CD4-positive, CD25-positive, alpha-beta regulatory T cell (primary cell): ENCODE measurements at regions not wholly inside any gene's neighbourhood (a gene's known extent, or its start where the extent isn't known, plus 50 kb on each side); places are given as distances from the start of the nearest gene placed in this dataset.
"Not testable (repeated sequence)": the region's sequence is repeated elsewhere in the genome, so short reads cannot be mapped to it uniquely, and the experiment has no call there.

Experiments
- ATAC-seq, 2 donors: fragments of 150-1000 bp; cut with Tn5 transposase; one replicate each; pipeline ENCODE4 v1.10.0; 2021; ENCODE audit warnings: low read depth in 2 of 2, moderate number of reproducible peaks in 2 of 2, moderate library complexity in 1 of 2
- DNase-seq, 3 donors: peaks; one replicate each; pipeline versions ENCODE4 v3.0.0 to v3.0.0-alpha.2; 2012 to 2022; ENCODE audit warnings: mixed read lengths in 1 of 3
- H3K27ac ChIP-seq: one replicate; pipeline ENCODE4 v1.7.0; 2013; ENCODE audit warnings: mild to moderate bottlenecking, low read length; ENCODE audit not compliant: insufficient read depth, poor library complexity, severe bottlenecking
- H3K27me3 ChIP-seq: one replicate; pipeline ENCODE4 v1.7.0; 2013; ENCODE audit warnings: low read length; ENCODE audit not compliant: control insufficient read depth, insufficient read depth
- H3K36me3 ChIP-seq: one replicate; pipeline ENCODE4 v1.7.0; 2013; ENCODE audit warnings: mild to moderate bottlenecking, low read length, moderate library complexity; ENCODE audit not compliant: control insufficient read depth, insufficient read depth
- H3K4me1 ChIP-seq: 2 replicates; pipeline ENCODE4 v1.7.0; 2013; ENCODE audit warnings: mild to moderate bottlenecking, low read length; ENCODE audit not compliant: insufficient read depth, control insufficient read depth, poor library complexity, severe bottlenecking
- H3K4me3 ChIP-seq: one replicate; pipeline ENCODE4 v1.7.0; 2013; ENCODE audit warnings: low read depth, mild to moderate bottlenecking, low read length, moderate library complexity
- H3K9me3 ChIP-seq, 2 experiments: 1 replicate in 1 of 2; 2 replicates in 1 of 2; pipeline ENCODE4 v1.7.0; 2013; ENCODE audit warnings: low read length in 2 of 2, mild to moderate bottlenecking in 1 of 2, moderate library complexity in 1 of 2; ENCODE audit not compliant: control insufficient read depth in 2 of 2
- H3K27ac Mint-ChIP-seq, 3 donors: one replicate each; pipeline ENCODE4 v1.8.0; 2020 to 2022; ENCODE audit warnings: mild to moderate bottlenecking in 3 of 3, mixed read lengths in 3 of 3, moderate library complexity in 2 of 3
- H3K27me3 Mint-ChIP-seq: one replicate; pipeline ENCODE4 v1.8.0; 2022; ENCODE audit warnings: mild to moderate bottlenecking, mixed read lengths
- H3K36me3 Mint-ChIP-seq: one replicate; pipeline ENCODE4 v1.8.0; 2020; ENCODE audit warnings: mixed read lengths
- H3K4me1 Mint-ChIP-seq, 4 donors: one replicate each; pipeline ENCODE4 v1.8.0; 2020 to 2022; ENCODE audit warnings: mixed read lengths in 4 of 4, mild to moderate bottlenecking in 1 of 4
- H3K4me3 Mint-ChIP-seq, 4 donors: one replicate each; pipeline ENCODE4 v1.8.0; 2020 to 2022; ENCODE audit warnings: mild to moderate bottlenecking in 4 of 4, mixed read lengths in 4 of 4, moderate library complexity in 3 of 4
- H3K9me3 Mint-ChIP-seq, 7 donors: one replicate each; pipeline ENCODE4 v1.8.0; 2020 to 2022; ENCODE audit warnings: mixed read lengths in 7 of 7, mild to moderate bottlenecking in 3 of 7, moderate library complexity in 2 of 7

DNA sequence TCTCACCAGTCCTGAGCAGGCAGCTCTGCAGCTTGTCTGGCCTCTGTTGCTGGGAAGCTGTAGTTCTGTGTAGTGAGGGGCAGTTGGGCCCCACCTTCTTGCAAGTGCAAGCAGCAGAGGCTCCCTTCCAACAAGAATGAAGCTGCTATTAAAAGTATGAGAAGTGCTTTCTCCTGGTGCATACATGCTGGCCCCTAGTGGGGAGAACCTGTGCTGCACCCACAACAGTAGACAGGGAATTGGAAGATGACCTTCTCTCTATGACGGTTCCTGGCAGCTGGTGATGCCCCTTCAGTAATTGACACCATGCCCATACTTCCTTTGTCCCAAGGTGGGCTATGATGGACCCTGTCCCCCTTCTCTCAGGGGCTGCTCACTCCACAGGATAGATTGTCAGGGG is 141.5 kb downstream of the SPIN4 start:
- H3K4me1 Mint-ChIP-seq, H3K27ac ChIP-seq, H3K4me1 ChIP-seq, H3K4me3 Mint-ChIP-seq, DNase-seq, H3K9me3 Mint-ChIP-seq, H3K36me3 ChIP-seq, H3K9me3 ChIP-seq, H3K27me3 Mint-ChIP-seq, H3K4me3 ChIP-seq, H3K36me3 Mint-ChIP-seq, H3K27me3 ChIP-seq, ATAC-seq, H3K27ac Mint-ChIP-seq: not testable (repeated sequence)

DNA sequence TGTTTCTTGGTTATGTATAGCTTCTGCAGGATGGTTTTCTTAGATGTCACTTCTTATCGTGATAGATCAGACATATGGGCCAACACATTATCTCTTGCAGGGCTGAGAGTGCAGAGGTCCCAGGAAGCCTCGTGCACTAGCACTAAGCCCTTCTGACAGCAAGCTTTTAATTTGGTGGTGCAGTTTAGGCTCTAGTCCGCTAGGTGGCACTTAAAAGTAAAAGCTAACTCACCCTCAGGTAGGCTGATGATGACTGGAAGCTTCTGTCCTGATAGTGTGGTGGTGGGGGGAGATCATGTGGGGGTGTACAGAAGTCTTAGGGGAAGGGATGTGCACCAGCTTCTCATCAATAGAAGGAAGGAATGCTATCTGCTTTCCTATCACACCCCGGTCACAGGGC is 142.0 kb downstream of the SPIN4 start:
- H3K4me3 ChIP-seq, ATAC-seq, H3K9me3 Mint-ChIP-seq, H3K27me3 ChIP-seq, DNase-seq, H3K4me1 ChIP-seq, H3K9me3 ChIP-seq, H3K27ac ChIP-seq, H3K27ac Mint-ChIP-seq, H3K4me1 Mint-ChIP-seq, H3K4me3 Mint-ChIP-seq, H3K27me3 Mint-ChIP-seq, H3K36me3 Mint-ChIP-seq, H3K36me3 ChIP-seq: not testable (repeated sequence)

DNA sequence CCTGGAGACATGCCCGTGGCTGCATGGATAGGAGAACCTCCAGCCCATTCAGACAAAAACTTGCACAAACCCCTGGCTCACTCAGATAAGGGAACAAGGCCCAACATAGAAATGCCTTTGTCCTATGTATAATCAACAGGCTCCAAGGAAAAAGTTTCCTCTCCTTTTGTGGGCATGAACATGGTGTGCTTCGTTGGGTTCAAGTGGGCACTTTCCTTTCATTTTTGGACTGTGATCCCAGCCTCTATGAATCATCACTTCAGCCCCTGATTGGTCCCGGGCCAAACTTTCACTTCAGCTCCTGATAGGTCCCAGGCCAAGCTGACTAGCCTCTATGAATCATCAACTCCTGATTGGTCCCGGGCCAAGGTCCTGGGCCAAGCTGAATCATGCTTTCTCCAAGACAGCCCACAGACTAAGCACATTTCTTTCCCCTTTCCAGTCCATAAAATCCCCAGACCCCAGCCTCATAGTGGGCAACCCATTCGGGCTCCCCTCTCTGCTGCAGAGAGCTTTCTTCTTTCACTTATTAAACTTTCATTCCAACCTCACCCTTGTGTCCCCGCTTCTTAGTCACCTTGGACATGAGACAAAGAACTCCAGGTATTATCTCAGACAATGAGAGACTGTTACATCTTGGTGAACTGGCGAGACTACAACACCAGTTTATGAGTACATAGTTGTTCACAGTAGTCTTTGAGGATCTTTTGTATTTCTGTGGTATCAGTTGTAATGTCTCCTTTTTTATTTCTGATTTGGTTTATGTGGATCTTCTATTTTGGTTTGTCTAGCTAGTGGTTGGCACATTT is 146.7 kb downstream of the SPIN4 start:
- H3K4me1 ChIP-seq, H3K27ac Mint-ChIP-seq, H3K4me3 ChIP-seq: not testable (repeated sequence)

DNA sequence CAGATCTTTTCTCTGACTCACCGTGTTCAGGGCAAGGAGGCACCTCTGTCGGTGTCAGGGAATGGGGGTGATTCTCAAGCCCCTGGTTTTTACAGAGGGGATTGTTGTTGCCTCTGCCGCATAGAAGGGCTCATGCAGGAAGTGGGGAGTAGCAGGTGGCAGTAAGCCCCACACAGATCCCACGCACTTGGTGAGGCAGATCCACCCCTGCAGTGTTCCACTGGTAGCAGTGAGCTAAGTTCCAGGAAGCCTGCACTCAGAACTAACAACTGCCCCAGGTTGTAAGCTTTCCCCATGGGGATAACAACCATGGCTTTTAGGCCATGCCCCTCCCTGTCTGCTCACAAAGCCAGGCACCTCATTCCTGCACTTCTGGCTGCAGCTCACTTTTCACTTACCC is 149.1 kb downstream of the SPIN4 start:
- not testable (repeated sequence) for H3K4me1 Mint-ChIP-seq

More for the DNA sequence above, 146.7 kb downstream of the SPIN4 start:
- H3K4me3 Mint-ChIP-seq, H3K27me3 ChIP-seq, H3K36me3 ChIP-seq, H3K9me3 ChIP-seq, H3K27ac ChIP-seq, H3K4me1 Mint-ChIP-seq, H3K36me3 Mint-ChIP-seq, DNase-seq, H3K9me3 Mint-ChIP-seq, H3K27me3 Mint-ChIP-seq, ATAC-seq: not testable (repeated sequence)

DNA sequence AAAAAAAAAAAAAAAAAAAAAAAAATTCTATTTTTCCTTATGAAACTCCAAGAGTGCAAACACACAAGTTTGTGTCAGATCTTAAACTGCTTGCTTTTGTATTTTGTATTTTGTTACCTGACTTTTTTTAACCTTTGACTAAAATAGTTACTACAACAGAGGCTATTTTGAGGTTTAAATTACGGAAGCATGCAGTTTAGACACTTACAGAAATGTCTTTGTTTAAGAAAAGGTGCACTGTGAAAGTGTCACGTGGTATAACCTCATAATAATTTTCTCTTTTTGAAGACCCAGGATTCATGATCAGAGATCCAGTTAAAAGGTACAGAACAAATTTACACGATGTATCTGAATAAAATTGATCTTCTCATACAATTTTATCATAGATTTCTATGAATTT is 152.4 kb downstream of the SPIN4 start:
- not testable (repeated sequence) for H3K27ac Mint-ChIP-seq, ATAC-seq, H3K27me3 Mint-ChIP-seq, H3K27ac ChIP-seq, H3K4me3 ChIP-seq, H3K27me3 ChIP-seq, H3K4me1 ChIP-seq, H3K9me3 ChIP-seq, DNase-seq, H3K4me3 Mint-ChIP-seq, H3K4me1 Mint-ChIP-seq, H3K9me3 Mint-ChIP-seq, H3K36me3 ChIP-seq, H3K36me3 Mint-ChIP-seq

More for the DNA sequence above, 149.1 kb downstream of the SPIN4 start:
- not testable (repeated sequence) for H3K4me3 Mint-ChIP-seq, H3K9me3 Mint-ChIP-seq, H3K36me3 ChIP-seq, H3K36me3 Mint-ChIP-seq, H3K27me3 Mint-ChIP-seq, H3K27ac Mint-ChIP-seq, H3K27me3 ChIP-seq, H3K4me3 ChIP-seq, H3K9me3 ChIP-seq, ATAC-seq, H3K27ac ChIP-seq, H3K4me1 ChIP-seq, DNase-seq

DNA sequence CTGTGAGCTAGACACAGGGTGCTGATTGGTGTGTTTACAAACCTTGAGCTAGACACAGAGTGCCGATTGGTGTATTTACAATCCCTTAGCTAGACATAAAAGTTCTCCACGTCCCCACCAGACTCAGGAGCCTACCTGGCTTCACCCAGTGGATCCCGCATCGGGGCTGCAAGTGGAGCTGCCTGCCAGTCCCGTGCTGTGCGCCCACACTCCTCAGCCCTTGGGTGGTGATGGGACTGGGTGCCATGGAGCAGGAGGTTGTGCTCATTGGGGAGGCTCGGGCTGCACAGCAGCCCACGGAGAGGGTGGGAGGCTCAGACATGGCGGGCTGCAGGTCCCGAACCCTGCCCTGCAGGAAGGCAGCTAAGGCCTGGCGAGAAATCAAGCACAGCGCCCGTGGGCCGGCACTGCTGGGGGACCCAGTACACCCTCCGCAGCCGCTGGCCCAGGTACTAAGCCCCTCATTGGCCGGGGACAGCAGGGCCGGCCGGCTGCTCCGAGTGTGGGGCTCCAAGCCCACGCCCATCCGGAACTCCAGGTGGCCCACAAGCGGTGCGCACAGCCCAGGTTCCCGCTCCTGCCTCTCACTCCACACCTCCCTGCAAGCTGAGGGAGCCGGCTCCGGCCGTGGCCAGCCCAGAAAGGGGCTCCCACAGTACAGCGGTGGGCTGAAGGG is 158.6 kb downstream of the SPIN4 start:
- not testable (repeated sequence) for H3K27me3 ChIP-seq, H3K36me3 Mint-ChIP-seq, H3K27ac Mint-ChIP-seq, H3K4me3 ChIP-seq, H3K4me1 Mint-ChIP-seq, H3K27me3 Mint-ChIP-seq, H3K4me3 Mint-ChIP-seq, DNase-seq, H3K27ac ChIP-seq, H3K36me3 ChIP-seq, H3K9me3 Mint-ChIP-seq, ATAC-seq, H3K9me3 ChIP-seq, H3K4me1 ChIP-seq

DNA sequence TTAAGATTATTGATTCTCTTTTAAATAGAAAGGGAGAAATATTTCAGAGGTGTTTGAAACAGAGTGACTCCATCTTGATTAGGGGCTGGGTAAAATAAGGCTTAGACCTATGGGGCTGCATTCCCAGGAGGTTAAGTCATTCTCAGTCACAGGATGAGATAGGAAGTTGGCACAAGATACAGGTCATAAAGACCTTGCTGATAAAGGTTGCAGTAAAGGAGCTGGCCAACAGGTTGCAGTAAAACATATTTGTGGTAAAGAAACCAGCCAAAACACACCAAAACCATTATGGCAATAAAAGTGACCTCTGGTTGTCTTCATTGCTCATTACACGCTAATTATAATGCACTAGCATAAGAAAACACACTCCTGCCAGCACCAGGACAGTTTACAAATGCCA is 165.0 kb downstream of the SPIN4 start:
- Mint-ChIP-seq H3K27ac (no peak overlapping the region), H3K9me3 (peaks cover 0 to 3% (median 0%) of the 10 kb centered on the region in 7 donors), H3K4me1 (no peaks in the 10 kb centered on the region), H3K36me3 (no peaks in the 10 kb centered on the region), H3K4me3 (no peak overlapping the region), H3K27me3 (no peaks in the 10 kb centered on the region)
- no peaks in the 10 kb centered on the region for H3K27me3 ChIP-seq
- H3K4me3 ChIP-seq: no peak overlapping the region
- DNase-seq (no peak), ATAC-seq (no peak)
- H3K9me3 ChIP-seq: no peaks in the 10 kb centered on the region
- no peaks in the 10 kb centered on the region for H3K4me1 ChIP-seq
- H3K36me3 ChIP-seq: no peaks in the 10 kb centered on the region
- no peak overlapping the region for H3K27ac ChIP-seq

DNA sequence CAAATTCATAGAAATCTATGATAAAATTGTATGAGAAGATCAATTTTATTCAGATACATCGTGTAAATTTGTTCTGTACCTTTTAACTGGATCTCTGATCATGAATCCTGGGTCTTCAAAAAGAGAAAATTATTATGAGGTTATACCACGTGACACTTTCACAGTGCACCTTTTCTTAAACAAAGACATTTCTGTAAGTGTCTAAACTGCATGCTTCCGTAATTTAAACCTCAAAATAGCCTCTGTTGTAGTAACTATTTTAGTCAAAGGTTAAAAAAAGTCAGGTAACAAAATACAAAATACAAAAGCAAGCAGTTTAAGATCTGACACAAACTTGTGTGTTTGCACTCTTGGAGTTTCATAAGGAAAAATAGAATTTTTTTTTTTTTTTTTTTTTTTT is 171.3 kb downstream of the SPIN4 start:
- not testable (repeated sequence) for H3K27ac Mint-ChIP-seq, H3K36me3 Mint-ChIP-seq, H3K4me3 ChIP-seq, H3K27ac ChIP-seq, H3K9me3 ChIP-seq, H3K4me1 Mint-ChIP-seq, H3K9me3 Mint-ChIP-seq, DNase-seq, H3K27me3 ChIP-seq, H3K36me3 ChIP-seq, H3K27me3 Mint-ChIP-seq, H3K4me1 ChIP-seq, H3K4me3 Mint-ChIP-seq, ATAC-seq
